ENCODE measurements at regions not wholly inside any gene's neighbourhood (a gene's known extent, or its start where the extent isn't known, plus 50 kb on each side); places are given as distances from the start of the nearest gene placed in this dataset.

DNA sequence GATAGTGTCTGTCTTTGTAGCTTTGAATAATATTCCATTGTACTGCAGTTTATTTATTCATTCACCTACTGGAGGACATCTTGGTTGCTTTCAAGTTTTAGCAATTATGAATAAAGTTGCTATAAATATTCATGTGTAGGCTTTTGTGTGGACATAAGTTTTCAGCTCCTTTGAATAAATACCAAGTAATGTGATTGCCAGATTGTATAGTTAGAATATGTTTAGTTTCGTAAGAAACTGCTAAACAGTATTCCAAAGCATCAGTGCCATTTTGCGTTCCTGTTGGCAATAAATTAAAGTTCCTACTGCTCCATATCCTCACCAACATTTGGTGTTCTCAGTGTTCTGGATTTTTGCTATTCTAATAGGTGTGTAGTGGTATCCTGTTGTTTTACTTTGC lies 311.7 kb upstream of the FMN2 start:
- no peak overlapping the region for H3K9ac ChIP-seq
- H3K27me3 ChIP-seq (ENCODE audit: control insufficient read depth, insufficient read depth, low read length), result no peaks in the 10 kb centered on the region
- H3K4me1 ChIP-seq, result no peaks in the 10 kb centered on the region
- H3K4me3 ChIP-seq (ENCODE audit: low read depth, low read length), result no peak overlapping the region
- H2AFZ ChIP-seq, result no peak overlapping the region
- TF ChIP-seq, protein P1, sequence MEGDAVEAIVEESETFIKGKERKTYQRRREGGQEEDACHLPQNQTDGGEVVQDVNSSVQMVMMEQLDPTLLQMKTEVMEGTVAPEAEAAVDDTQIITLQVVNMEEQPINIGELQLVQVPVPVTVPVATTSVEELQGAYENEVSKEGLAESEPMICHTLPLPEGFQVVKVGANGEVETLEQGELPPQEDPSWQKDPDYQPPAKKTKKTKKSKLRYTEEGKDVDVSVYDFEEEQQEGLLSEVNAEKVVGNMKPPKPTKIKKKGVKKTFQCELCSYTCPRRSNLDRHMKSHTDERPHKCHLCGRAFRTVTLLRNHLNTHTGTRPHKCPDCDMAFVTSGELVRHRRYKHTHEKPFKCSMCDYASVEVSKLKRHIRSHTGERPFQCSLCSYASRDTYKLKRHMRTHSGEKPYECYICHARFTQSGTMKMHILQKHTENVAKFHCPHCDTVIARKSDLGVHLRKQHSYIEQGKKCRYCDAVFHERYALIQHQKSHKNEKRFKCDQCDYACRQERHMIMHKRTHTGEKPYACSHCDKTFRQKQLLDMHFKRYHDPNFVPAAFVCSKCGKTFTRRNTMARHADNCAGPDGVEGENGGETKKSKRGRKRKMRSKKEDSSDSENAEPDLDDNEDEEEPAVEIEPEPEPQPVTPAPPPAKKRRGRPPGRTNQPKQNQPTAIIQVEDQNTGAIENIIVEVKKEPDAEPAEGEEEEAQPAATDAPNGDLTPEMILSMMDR (IDR thresholded peaks at IDR 0.05), result no peak
- no peak overlapping the region for H3K27ac ChIP-seq
- H3K36me3 ChIP-seq (ENCODE audit: control insufficient read depth, insufficient read depth, low read length), result no peaks in the 10 kb centered on the region
- H3K4me2 ChIP-seq (ENCODE audit: low read length), result no peak overlapping the region
- H3K9me3 ChIP-seq (ENCODE audit: control insufficient read depth, low read length), result no peaks in the 10 kb centered on the region
- H3K79me2 ChIP-seq, result no peaks in the 10 kb centered on the region

DNA sequence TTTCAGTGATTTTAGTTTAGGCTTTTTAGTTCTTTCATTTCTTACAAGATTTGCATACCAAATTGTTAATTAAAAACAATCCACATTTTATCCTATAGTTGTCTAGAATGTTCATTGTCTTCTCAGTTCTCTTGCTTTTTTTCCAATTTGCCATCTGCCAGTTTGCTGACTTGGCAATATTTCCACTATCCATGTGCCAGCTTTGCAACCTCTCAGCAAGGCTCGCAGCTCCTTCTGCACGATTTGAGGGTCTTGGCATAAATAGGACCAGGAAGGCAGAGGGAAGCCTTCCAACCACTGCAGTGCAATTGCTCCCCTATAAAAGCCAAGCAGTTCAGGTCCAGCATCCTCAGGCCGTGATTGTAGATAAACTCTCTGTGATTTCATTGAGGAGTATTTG lies 306.8 kb upstream of the FMN2 start:
- Histone ChIP-seq H3K9me3 (ENCODE audit: control insufficient read depth, low read length) (no peaks in the 10 kb centered on the region), H3K9ac (no peak overlapping the region), H3K36me3 (ENCODE audit: control insufficient read depth, insufficient read depth, low read length) (no peaks in the 10 kb centered on the region), H3K27ac (no peak overlapping the region), H3K4me1 (no peaks in the 10 kb centered on the region), H3K27me3 (ENCODE audit: control insufficient read depth, insufficient read depth, low read length) (no peaks in the 10 kb centered on the region), H3K4me3 (ENCODE audit: low read depth, low read length) (no peak overlapping the region), H3K79me2 (no peaks in the 10 kb centered on the region), H3K4me2 (ENCODE audit: low read length) (no peak overlapping the region), H2AFZ (no peak overlapping the region)
- TF ChIP-seq, protein P1 (IDR thresholded peaks at IDR 0.05), result no peak

DNA sequence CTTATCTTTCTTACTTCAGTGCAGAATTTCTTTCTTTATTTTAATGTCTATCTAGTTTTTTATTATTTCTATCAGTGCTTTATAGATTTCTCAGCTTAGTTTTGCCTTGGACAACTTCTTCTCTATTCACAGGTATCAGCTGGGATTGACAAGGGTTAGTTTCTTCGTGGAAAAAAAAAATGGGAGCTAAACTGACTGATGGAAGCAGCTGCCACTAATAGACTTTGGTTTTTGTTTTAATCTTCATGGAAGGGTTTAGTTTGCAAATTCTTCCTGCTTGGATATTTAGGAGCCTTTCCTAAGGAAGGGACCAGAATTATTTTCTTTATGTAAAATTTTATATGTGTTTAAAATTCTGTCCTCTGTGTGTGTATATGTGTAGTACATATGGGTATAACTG lies 306.1 kb upstream of the FMN2 start:
- Histone ChIP-seq H2AFZ (no peak overlapping the region), H3K9me3 (ENCODE audit: control insufficient read depth, low read length) (no peaks in the 10 kb centered on the region), H3K4me2 (ENCODE audit: low read length) (no peak overlapping the region), H3K36me3 (ENCODE audit: control insufficient read depth, insufficient read depth, low read length) (no peaks in the 10 kb centered on the region), H3K4me3 (ENCODE audit: low read depth, low read length) (no peak overlapping the region), H3K79me2 (no peaks in the 10 kb centered on the region), H3K27me3 (ENCODE audit: control insufficient read depth, insufficient read depth, low read length) (no peaks in the 10 kb centered on the region), H3K27ac (no peak overlapping the region), H3K9ac (no peak overlapping the region), H3K4me1 (no peaks in the 10 kb centered on the region)
- TF ChIP-seq, protein P1 (IDR thresholded peaks at IDR 0.05), result no peak

DNA sequence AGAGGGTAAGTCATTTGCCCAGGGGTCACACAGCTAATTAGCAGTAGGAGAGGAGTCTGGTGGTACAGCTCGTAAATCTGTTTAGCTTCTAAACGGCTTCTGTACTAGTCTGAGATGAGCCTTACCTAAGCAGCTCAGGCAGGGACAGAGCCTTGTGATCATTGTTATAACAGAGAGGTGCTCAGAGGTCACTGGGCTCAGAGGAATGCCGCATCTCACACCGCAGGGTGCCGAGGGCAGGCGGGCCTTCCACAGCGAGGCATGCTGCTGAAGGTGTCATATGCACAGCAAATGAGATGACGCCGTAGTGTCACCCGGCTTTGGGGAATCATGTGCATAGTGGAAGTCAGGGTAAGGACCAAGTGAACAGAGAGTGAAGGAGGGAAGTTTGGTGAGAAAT lies 305.2 kb upstream of the FMN2 start:
- TF ChIP-seq, protein P1 (IDR thresholded peaks at IDR 0.05), result no peak
- H3K27me3 ChIP-seq (ENCODE audit: control insufficient read depth, insufficient read depth, low read length), result no peaks in the 10 kb centered on the region

DNA sequence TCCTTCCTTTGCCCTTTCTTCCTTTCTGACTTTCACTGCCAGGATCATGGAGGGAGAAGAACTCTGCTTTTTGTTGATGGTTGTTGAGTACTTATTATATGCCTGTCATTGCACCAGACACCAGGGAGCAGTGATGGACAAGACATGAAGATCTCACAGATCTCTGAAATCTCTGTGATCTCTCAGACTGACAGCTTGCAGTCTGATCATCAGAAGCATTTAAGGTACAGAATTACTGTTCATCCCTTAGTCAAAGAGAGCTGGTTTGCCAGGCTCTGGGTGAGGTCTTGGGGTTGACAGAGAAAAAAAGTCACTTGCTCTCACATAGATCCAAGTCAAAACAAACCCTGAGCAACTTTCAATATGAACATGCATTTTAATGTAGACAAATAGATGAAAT lies 299.5 kb upstream of the FMN2 start:
- no peaks in the 10 kb centered on the region for H3K27me3 ChIP-seq (ENCODE audit: control insufficient read depth, insufficient read depth, low read length)
- no peak overlapping the region for H3K27ac ChIP-seq
- H3K79me2 ChIP-seq, result no peaks in the 10 kb centered on the region
- H3K9me3 ChIP-seq (ENCODE audit: control insufficient read depth, low read length), result no peaks in the 10 kb centered on the region
- TF ChIP-seq, protein P1 (IDR thresholded peaks at IDR 0.05), result no peak
- H3K4me2 ChIP-seq (ENCODE audit: low read length), result no peak overlapping the region
- no peak overlapping the region for H3K9ac ChIP-seq
- no peaks in the 10 kb centered on the region for H3K36me3 ChIP-seq (ENCODE audit: control insufficient read depth, insufficient read depth, low read length)
- no peak overlapping the region for H3K4me3 ChIP-seq (ENCODE audit: low read depth, low read length)
- H2AFZ ChIP-seq, result no peak overlapping the region
- no peaks in the 10 kb centered on the region for H3K4me1 ChIP-seq

More for the DNA sequence above, 305.2 kb upstream of the FMN2 start:
- H3K4me1 ChIP-seq, result no peaks in the 10 kb centered on the region
- H3K36me3 ChIP-seq (ENCODE audit: control insufficient read depth, insufficient read depth, low read length), result no peaks in the 10 kb centered on the region
- H2AFZ ChIP-seq, result no peak overlapping the region
- no peak overlapping the region for H3K4me2 ChIP-seq (ENCODE audit: low read length)
- H3K79me2 ChIP-seq, result no peaks in the 10 kb centered on the region
- no peak overlapping the region for H3K9ac ChIP-seq
- no peak overlapping the region for H3K4me3 ChIP-seq (ENCODE audit: low read depth, low read length)
- H3K9me3 ChIP-seq (ENCODE audit: control insufficient read depth, low read length), result no peaks in the 10 kb centered on the region
- no peak overlapping the region for H3K27ac ChIP-seq
